Suprapubic skin (tissue), 4 donors: ENCODE measurements at regions not wholly inside any gene's neighbourhood (a gene's known extent, or its start where the extent isn't known, plus 50 kb on each side); places are given as distances from the start of the nearest gene placed in this dataset.

ENCODE experiments used
- DNase-seq, 2 donors: peaks; one replicate each; pipeline ENCODE4 v3.0.0-alpha.2; 2019; ENCODE audit warnings: low spot score in 2 of 2
- H3K27ac ChIP-seq: fragments of 200-600 bp; sonication (generic); one replicate; pipeline ENCODE4 v1.5.1; 2019
- H3K27me3 ChIP-seq: fragments of 200-600 bp; sonication (generic); one replicate; pipeline ENCODE4 v1.5.1; 2019
- H3K36me3 ChIP-seq: fragments of 200-600 bp; sonication (generic); one replicate; pipeline ENCODE4 v1.5.1; 2019
- H3K4me1 ChIP-seq: fragments of 200-600 bp; sonication (generic); one replicate; pipeline ENCODE4 v1.5.1; 2019
- H3K4me3 ChIP-seq: fragments of 200-600 bp; sonication (generic); one replicate; pipeline ENCODE4 v1.5.1; 2019; ENCODE audit warnings: mild to moderate bottlenecking
- H3K9me3 ChIP-seq: fragments of 200-600 bp; sonication (generic); one replicate; pipeline ENCODE4 v1.5.1; 2019
- EP300 ChIP-seq: sonication (generic); formaldehyde crosslinking; IDR thresholded peaks from one replicate; pipeline ENCODE4 v1.6.1; 2017; ENCODE audit warnings: antibody characterized with exemption
- POLR2A ChIP-seq, 2 donors: fragments of 450-650 bp; IDR thresholded peaks; one replicate each; pipeline ENCODE4 v1.6.1; 2017; ENCODE audit warnings: antibody characterized with exemption in 2 of 2, mild to moderate bottlenecking in 2 of 2, moderate library complexity in 2 of 2
- POLR2AphosphoS5 ChIP-seq, 3 donors: sonication (generic); formaldehyde crosslinking; IDR thresholded peaks; one replicate each; pipeline ENCODE4 v1.6.1; 2017; ENCODE audit warnings: antibody characterized with exemption in 3 of 3
- WGBS: methylation state at CpG from one replicate; pipeline ENCODE4 v1.1.5; 2018; 5-methylcytosine and 5-hydroxymethylcytosine counted together
- TF ChIP-seq, protein P1 (sequence below), 2 donors: fragments of 200-600 bp in 1 of 2; fragments of 450-650 bp in 1 of 2; sonication (generic) in 1 of 2; IDR thresholded peaks; one replicate each; pipeline ENCODE4 v1.5.1; 2016 to 2019; ENCODE audit warnings: antibody characterized with exemption in 2 of 2, mild to moderate bottlenecking in 1 of 2, moderate library complexity in 1 of 2

DNA sequence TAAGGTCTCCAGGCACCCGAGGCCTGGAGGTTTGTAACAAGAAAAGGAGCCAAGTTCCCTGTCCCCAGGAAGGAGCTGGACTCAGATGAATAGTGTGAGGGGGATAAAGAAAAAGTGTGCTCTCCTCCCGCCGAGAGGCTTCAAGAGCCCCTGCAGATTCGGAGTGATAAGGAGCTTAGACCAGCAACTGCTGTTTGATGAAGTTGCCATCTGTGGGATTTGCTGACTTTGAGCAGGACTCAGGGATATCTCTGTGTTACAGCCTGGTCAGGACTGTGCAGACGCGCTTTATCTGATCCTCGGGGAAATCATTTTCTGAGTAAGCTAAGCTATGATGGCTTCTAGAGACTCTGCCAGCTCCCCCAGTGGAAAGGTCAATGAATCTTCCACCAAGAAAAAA, 1017.0 kb downstream of the TBC1D22A start:
- Histone ChIP-seq H3K4me3 (no peak overlapping the region), H3K9me3 (no peaks in the 10 kb centered on the region), H3K27ac (no peak overlapping the region), H3K27me3 (peaks cover 8% of the 10 kb centered on the region), H3K4me1 (no peaks in the 10 kb centered on the region), H3K36me3 (no peaks in the 10 kb centered on the region)
- TF ChIP-seq POLR2AphosphoS5 (IDR thresholded peaks at IDR 0.05) (no peak), EP300 (no peak), POLR2A (IDR thresholded peaks at IDR 0.05) (no peak)
- TF ChIP-seq, protein P1, sequence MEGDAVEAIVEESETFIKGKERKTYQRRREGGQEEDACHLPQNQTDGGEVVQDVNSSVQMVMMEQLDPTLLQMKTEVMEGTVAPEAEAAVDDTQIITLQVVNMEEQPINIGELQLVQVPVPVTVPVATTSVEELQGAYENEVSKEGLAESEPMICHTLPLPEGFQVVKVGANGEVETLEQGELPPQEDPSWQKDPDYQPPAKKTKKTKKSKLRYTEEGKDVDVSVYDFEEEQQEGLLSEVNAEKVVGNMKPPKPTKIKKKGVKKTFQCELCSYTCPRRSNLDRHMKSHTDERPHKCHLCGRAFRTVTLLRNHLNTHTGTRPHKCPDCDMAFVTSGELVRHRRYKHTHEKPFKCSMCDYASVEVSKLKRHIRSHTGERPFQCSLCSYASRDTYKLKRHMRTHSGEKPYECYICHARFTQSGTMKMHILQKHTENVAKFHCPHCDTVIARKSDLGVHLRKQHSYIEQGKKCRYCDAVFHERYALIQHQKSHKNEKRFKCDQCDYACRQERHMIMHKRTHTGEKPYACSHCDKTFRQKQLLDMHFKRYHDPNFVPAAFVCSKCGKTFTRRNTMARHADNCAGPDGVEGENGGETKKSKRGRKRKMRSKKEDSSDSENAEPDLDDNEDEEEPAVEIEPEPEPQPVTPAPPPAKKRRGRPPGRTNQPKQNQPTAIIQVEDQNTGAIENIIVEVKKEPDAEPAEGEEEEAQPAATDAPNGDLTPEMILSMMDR (IDR thresholded peaks at IDR 0.05), result no peak
- 65% methylated on average over 7 of the region's 7 CpGs for WGBS
- DNase-seq, result no peak

DNA sequence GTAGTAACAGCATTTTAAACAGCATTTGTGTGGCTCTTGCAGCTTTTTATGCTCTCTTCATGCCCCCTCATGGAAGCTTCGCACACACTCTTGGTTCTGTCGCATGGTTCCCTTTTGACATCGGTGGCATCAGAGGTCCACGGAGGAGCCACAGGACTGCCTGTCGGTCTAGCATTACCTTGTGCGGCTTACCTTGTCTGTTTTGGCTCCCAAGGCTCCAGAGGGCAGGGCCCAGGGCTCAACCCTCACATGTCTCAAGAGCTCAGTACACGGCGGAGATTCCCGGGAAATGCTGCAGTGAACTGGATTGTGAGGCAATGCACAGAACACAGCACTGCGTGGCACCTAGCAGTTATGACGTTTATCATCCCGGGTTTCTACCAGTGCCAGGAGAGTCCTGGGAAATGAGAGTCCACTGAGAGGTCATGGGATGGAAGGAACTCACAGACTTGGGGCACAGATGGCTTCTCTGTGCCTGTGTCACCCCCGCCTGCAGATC, 1015.8 kb downstream of the TBC1D22A start:
- Histone ChIP-seq H3K27ac (no peak overlapping the region), H3K4me1 (no peaks in the 10 kb centered on the region), H3K36me3 (no peaks in the 10 kb centered on the region), H3K9me3 (no peaks in the 10 kb centered on the region), H3K4me3 (no peak overlapping the region), H3K27me3 (no peaks in the 10 kb centered on the region)
- WGBS, result 89% methylated on average over 11 of the region's 13 CpGs
- no peak for DNase-seq
- TF ChIP-seq, protein P1 (IDR thresholded peaks at IDR 0.05), result no peak
- TF ChIP-seq POLR2AphosphoS5 (IDR thresholded peaks at IDR 0.05) (no peak), EP300 (no peak), POLR2A (IDR thresholded peaks at IDR 0.05) (no peak)

DNA sequence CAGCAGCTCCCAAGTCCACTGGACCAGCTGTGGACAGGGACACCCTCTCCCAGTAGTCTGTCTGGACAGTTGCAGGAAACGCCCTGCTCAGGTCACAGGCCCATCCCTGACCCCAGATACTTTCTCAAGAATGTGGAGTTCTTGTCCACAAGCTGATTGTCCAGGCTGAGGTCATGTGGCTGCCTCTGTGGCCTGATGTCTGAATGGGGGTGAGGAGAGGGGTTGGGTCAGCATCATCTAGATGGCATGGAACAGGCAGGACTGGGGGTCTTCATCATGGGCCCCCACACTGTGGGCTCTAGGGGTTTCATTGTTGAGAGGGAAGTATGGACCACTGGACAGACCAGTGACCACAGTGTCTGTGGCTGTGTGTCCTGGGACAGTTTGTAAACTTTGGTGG, 1015.0 kb downstream of the TBC1D22A start:
- 56% methylated on average over 1 of the region's 1 CpG for WGBS
- no peak overlapping the region for H3K27ac ChIP-seq
- no peaks in the 10 kb centered on the region for H3K36me3 ChIP-seq
- no peaks in the 10 kb centered on the region for H3K27me3 ChIP-seq
- no peak overlapping the region for H3K4me3 ChIP-seq
- no peaks in the 10 kb centered on the region for H3K9me3 ChIP-seq
- DNase-seq, result no peak
- H3K4me1 ChIP-seq, result no peaks in the 10 kb centered on the region
- TF ChIP-seq, protein P1 (IDR thresholded peaks at IDR 0.05), result no peak
- TF ChIP-seq POLR2AphosphoS5 (IDR thresholded peaks at IDR 0.05) (no peak), POLR2A (IDR thresholded peaks at IDR 0.05) (no peak), EP300 (no peak)

DNA sequence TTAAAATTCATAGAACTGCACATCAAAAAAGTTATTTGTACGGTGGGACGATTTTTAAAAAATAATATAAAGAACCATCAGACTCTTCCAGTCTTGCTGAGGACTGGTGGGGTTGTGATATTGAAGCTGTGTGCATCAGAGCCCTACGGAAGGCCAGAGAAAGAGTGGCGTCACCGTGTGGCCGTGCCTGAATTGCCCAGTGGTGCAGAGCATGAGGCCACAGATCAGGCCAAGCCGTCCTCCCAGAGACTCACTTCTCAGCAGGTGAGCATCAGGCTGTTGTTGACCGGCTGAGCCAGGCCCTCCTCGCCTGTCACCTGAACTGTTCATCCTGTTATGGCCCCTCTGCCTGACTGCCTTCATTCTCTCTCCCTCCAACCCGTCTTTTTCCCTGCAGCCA, 1013.9 kb downstream of the TBC1D22A start:
- H3K27me3 ChIP-seq, result no peaks in the 10 kb centered on the region
- no peak for DNase-seq
- WGBS, result 65% methylated on average over 10 of the region's 10 CpGs
- H3K9me3 ChIP-seq, result no peaks in the 10 kb centered on the region
- TF ChIP-seq POLR2A (IDR thresholded peaks at IDR 0.05), result no peak
- TF ChIP-seq, protein P1 (IDR thresholded peaks at IDR 0.05), result no peak
- TF ChIP-seq EP300, result no peak
- TF ChIP-seq POLR2AphosphoS5 (IDR thresholded peaks at IDR 0.05), result no peak
- no peak overlapping the region for H3K27ac ChIP-seq
- H3K4me1 ChIP-seq, result no peaks in the 10 kb centered on the region
- no peak overlapping the region for H3K4me3 ChIP-seq
- H3K36me3 ChIP-seq, result no peaks in the 10 kb centered on the region

DNA sequence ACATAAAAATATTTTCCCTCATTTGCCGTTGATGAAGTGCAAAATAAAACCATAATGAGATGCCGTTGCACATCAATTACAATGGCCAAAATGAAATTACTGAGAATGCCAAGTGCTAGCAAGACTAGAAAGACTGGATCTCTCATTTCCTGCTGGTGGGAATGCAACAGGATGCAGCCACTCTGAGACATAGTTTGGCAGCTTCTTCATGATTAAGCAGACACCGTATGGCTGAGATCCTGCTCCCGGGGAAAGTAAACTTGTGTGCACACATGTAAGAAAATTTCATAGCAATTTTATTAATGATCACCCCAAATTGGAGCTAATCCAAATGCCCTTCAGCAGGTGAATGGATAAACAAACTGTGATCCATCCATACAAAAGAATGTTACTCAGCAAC, 1013.2 kb downstream of the TBC1D22A start:
- 35% methylated on average over 4 of the region's 4 CpGs for WGBS
- no peak for DNase-seq
- H3K27ac ChIP-seq, result no peak overlapping the region
- H3K4me1 ChIP-seq, result no peaks in the 10 kb centered on the region
- H3K36me3 ChIP-seq, result no peaks in the 10 kb centered on the region
- no peak overlapping the region for H3K4me3 ChIP-seq
- H3K9me3 ChIP-seq, result no peaks in the 10 kb centered on the region
- no peak for TF ChIP-seq EP300
- no peak for TF ChIP-seq POLR2AphosphoS5 (IDR thresholded peaks at IDR 0.05)
- no peak for TF ChIP-seq POLR2A (IDR thresholded peaks at IDR 0.05)
- TF ChIP-seq, protein P1 (IDR thresholded peaks at IDR 0.05), result no peak
- no peaks in the 10 kb centered on the region for H3K27me3 ChIP-seq
